OCI-LY7 (cell line): ENCODE measurements at regions not wholly inside any gene's neighbourhood (a gene's known extent, or its start where the extent isn't known, plus 50 kb on each side); places are given as distances from the start of the nearest gene placed in this dataset.
A peak's percentile ranks its signal among the peaks of the same experiment; 100 is the strongest.

ENCODE experiments used
- BruUV-seq: library from RNA; stranded (reverse); fragments of 400-500 nt; replicated peaks from 2 replicates; lab custom pipeline; 2021; lab: Mats Ljungman, UMichigan
- CTCF ChIA-PET: fragments of 300-600 bp; sonication (Branson Sonifier 250); formaldehyde crosslinking; loops from one replicate; lab custom pipeline; 2022; ENCODE audit warnings: antibody characterized with exemption; ENCODE audit not compliant: unreplicated experiment; lab: Charles Lee
- POLR2A ChIA-PET: fragments of 300-600 bp; sonication (Branson Sonifier 250); formaldehyde crosslinking; loops from one replicate; lab custom pipeline; 2022; ENCODE audit warnings: antibody characterized with exemption; lab: Charles Lee
- DNase-seq: peaks from one replicate; pipeline ENCODE4 v3.0.0-alpha.2; 2015; ENCODE audit warnings: low spot score
- H2AFZ ChIP-seq: fragments of 200-600 bp; sonication (generic), shearing (Covaris generic); 2 replicates; pipeline ENCODE4 v1.6.1; 2014; ENCODE audit warnings: mild to moderate bottlenecking, antibody characterized with exemption, low read length, moderate library complexity
- H3K27ac ChIP-seq: fragments of 200-600 bp; sonication (generic); 2 replicates; pipeline ENCODE4 v1.5.1; 2014; ENCODE audit warnings: mixed run types, low read depth, mild to moderate bottlenecking, moderate library complexity, low read length, inconsistent platforms; ENCODE audit not compliant: poor library complexity, severe bottlenecking
- H3K36me3 ChIP-seq: fragments of 200-600 bp; sonication (generic); 2 replicates; pipeline ENCODE4 v1.6.1; 2014; ENCODE audit warnings: mild to moderate bottlenecking, antibody characterized with exemption, low read length, moderate library complexity, mixed read lengths; ENCODE audit not compliant: insufficient read depth
- H3K4me1 ChIP-seq: fragments of 200-600 bp; sonication (generic); 2 replicates; pipeline ENCODE4 v1.5.1; 2014; ENCODE audit warnings: mild to moderate bottlenecking, low read length; ENCODE audit not compliant: insufficient read depth, poor library complexity, severe bottlenecking
- H3K4me2 ChIP-seq: fragments of 200-600 bp; sonication (generic); 2 replicates; pipeline ENCODE4 v1.6.1; 2014; ENCODE audit warnings: mild to moderate bottlenecking, low read length
- H3K4me3 ChIP-seq: fragments of 200-600 bp; sonication (generic); 2 replicates; pipeline ENCODE4 v1.5.1; 2014; ENCODE audit warnings: mild to moderate bottlenecking, low read depth, low read length; ENCODE audit not compliant: poor library complexity, severe bottlenecking
- H3K79me2 ChIP-seq: fragments of 200-600 bp; sonication (generic); 2 replicates; pipeline ENCODE4 v1.6.1; 2016; ENCODE audit warnings: low read depth, mild to moderate bottlenecking, low read length, moderate library complexity, mixed read lengths; ENCODE audit not compliant: insufficient read depth
- H3K9me2 ChIP-seq: fragments of 200-600 bp; sonication (generic); 2 replicates; pipeline ENCODE4 v1.6.1; 2016; ENCODE audit warnings: mild to moderate bottlenecking, low read length, mixed read lengths; ENCODE audit not compliant: insufficient read depth
- H3K9me3 ChIP-seq: fragments of 200-600 bp; sonication (generic); 2 replicates; pipeline ENCODE4 v1.6.1; 2014; ENCODE audit warnings: mild to moderate bottlenecking, mixed run types, low read length, mixed read lengths
- H4K20me1 ChIP-seq: fragments of 200-600 bp; sonication (generic); 2 replicates; pipeline ENCODE4 v1.6.1; 2014; ENCODE audit warnings: mild to moderate bottlenecking, antibody characterized with exemption, low read length, moderate library complexity, mixed read lengths; ENCODE audit not compliant: insufficient read depth
- CTCF ChIP-seq: fragments of 200-600 bp; sonication (generic); conservative IDR thresholded peaks from 2 replicates; pipeline ENCODE4 v1.5.1; 2014; ENCODE audit warnings: mild to moderate bottlenecking, antibody characterized with exemption, low read length, moderate library complexity, mixed read lengths
- EZH2phosphoT487 ChIP-seq: fragments of 200-600 bp; sonication (generic); IDR thresholded peaks from 2 replicates; pipeline ENCODE4 v1.6.1; 2018; ENCODE audit warnings: low read depth, borderline replicate concordance, mild to moderate bottlenecking, mixed run types, antibody characterized with exemption, low read length, moderate library complexity, mixed read lengths
- intact Hi-C: fragments of 100-400 bp; cut with micrococcal nuclease; formaldehyde crosslinking; loops from one replicate; pipeline ENCODE4 v1.10.0; 2022; ENCODE audit not compliant: unreplicated experiment

DNA sequence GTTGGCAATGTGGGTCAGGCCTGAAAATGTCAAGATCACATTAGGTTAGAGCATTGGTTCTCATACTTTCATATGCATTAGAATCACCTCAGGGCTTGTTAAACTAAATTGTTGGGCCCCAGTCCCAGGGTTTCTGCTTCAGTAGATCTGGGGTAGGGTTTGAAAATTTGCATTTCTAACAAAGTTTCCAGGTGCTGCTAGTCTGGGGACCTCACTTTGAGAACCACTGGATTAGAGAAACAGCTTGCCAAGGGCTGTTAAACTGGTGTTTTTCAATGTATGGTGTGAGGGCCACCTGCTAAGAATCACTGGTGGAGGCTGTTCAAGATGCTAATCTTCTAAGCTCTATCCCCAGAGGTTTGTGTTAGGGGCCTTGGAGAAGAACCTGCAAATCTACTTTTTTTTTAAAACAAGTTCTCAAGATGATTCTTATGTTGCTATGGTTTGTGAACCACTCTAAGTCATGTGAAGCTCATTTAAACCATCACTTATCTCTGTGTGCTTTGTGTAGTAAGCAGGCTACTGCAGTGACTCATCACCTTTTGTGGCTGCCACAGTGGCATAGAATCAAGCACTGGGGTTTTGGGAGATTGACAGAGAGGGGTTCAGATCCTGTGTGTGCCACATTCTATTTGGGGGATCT, 152.2 kb downstream of the S1PR1 start:
- Histone ChIP-seq H3K36me3 (no peaks in the 10 kb centered on the region; the same call in 1 of the 2 replicates), H3K4me3 (no peak overlapping the region), H2AFZ (peak overlapping the region; percentile 49), H3K79me2 (no peaks in the 10 kb centered on the region), H3K4me2 (peak overlapping the region; percentile 36), H3K9me3 (0 out of 2 replicates have a peak, but pooled peaks cover 8% of the 10 kb centered on the region), H3K4me1 (peaks cover 13% of the 10 kb centered on the region), H3K9me2 (no peaks in the 10 kb centered on the region), H4K20me1 (no peaks in the 10 kb centered on the region), H3K27ac (peak overlapping the region; percentile 40)
- DNase-seq = peak; percentile 62
- intact Hi-C loops = no loop called here
- TF ChIP-seq EZH2phosphoT487 (no peak), CTCF (no peak)
- CTCF ChIA-PET = no interaction called here
- BruUV-seq = no TSS peak
- POLR2A ChIA-PET = interaction anchor here (0.8 to 0.9 kb wide), 2 partner anchors 14 to 19 kb away, joined by 3 to 6 read pairs; no protein-coding TSS in a partner anchor

DNA sequence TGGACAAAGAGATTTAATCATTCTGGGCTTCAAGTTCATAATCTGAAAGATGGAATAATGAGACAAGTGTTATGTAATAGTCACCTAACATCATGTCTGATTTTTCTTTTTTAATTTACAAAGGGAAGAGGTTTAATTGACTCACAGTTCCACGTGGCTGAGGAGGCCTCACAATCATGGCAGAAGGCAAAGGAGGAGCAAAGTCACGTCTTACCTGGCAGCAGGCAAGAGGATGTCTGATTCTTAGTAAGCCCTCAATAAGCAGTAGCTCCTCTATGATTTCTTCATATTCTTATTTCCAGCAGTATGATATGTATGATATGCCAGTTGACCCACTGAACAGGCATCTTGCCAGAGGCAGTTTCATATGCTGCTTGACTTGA, 152.7 kb downstream of the S1PR1 start:
- Histone ChIP-seq H3K9me3 (0 out of 2 replicates have a peak, but pooled peaks cover 8% of the 10 kb centered on the region), H3K27ac (peak overlapping the region; percentile 40), H3K36me3 (no peaks in the 10 kb centered on the region; the same call in 1 of the 2 replicates), H2AFZ (no peak overlapping the region; the same call in 1 of the 2 replicates), H3K4me3 (no peak overlapping the region), H3K9me2 (no peaks in the 10 kb centered on the region), H3K79me2 (no peaks in the 10 kb centered on the region), H4K20me1 (no peaks in the 10 kb centered on the region), H3K4me1 (peaks cover 13% of the 10 kb centered on the region), H3K4me2 (peak overlapping the region; percentile 36; the same call in 1 of the 2 replicates)
- CTCF ChIA-PET = interaction anchor here (0.6 kb wide), 2 partner anchors 18 to 1123 kb away, joined by 3 read pairs; no protein-coding TSS in a partner anchor
- DNase-seq = no peak
- TF ChIP-seq EZH2phosphoT487 = no peak
- TF ChIP-seq CTCF = no peak
- POLR2A ChIA-PET = interaction anchor here (0.9 kb wide), 1 partner anchor 18 kb away, joined by 6 read pairs; no protein-coding TSS in a partner anchor
- intact Hi-C loops = no loop called here
- BruUV-seq = no TSS peak

DNA sequence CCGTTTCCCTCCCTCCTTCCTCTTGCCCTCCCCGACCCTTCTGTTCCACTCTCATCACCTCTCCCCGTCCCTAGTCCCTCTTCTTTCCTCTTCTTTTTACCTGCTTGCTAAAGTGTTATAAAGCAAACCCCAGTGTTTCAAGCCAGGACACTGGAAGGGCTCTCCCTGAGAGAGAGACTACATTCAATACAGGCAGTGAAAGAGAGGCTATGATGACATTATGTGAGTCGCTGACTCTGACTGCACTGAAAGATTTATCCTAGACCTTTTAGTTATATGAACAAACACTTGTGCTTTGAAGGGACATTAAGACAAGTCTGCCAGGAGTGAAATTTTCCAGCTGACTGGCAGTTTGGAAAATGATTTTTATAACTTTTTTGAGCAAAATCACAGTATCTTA, 155.7 kb downstream of the S1PR1 start:
- H3K79me2 ChIP-seq = no peaks in the 10 kb centered on the region
- H3K36me3 ChIP-seq = no peaks in the 10 kb centered on the region; the same call in 1 of the 2 replicates
- BruUV-seq = no TSS peak
- DNase-seq = no peak
- TF ChIP-seq EZH2phosphoT487 (no peak), CTCF (no peak)
- no peaks in the 10 kb centered on the region for H3K9me3 ChIP-seq
- no peak overlapping the region for H3K4me2 ChIP-seq
- no peaks in the 10 kb centered on the region for H3K9me2 ChIP-seq
- H4K20me1 ChIP-seq = no peaks in the 10 kb centered on the region
- intact Hi-C loops = no loop called here
- no peak overlapping the region for H3K27ac ChIP-seq
- no peak overlapping the region for H3K4me3 ChIP-seq
- H3K4me1 ChIP-seq = peaks cover 13% of the 10 kb centered on the region
- ChIA-PET CTCF (no interaction called here), POLR2A (interaction anchor here (1.4 kb wide), 1 partner anchor 16 kb away, joined by 5 read pairs; no protein-coding TSS in a partner anchor)
- no peak overlapping the region for H2AFZ ChIP-seq
